ENCODE measurements at regions not wholly inside any gene's neighbourhood (a gene's known extent, or its start where the extent isn't known, plus 50 kb on each side); places are given as distances from the start of the nearest gene placed in this dataset.

GRCh38 chr11:15580775-15581095, 466.0 kb downstream of the INSC start:
- no peak for DNase-seq (ENCODE audit: low spot score)

DNA sequence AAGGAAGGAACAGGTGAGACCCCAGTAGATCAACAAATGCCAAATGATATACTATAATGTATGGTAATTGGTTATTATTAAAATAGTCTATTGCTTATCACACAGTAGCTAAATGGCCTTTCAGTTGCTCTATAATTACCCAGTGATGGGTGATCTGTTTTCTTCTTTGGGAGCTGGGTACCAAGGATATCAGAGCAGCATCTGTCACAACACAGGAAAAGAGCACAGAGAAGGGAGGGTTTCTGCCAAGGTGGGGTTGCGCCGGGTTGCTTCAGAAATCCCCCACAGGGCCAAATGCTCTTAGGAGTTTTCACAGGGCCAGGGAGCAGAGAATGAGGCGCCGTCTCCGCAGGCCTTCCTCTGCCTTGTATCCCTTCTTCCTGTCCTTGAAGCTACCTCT, 469.4 kb downstream of the INSC start:
- no peak for DNase-seq (ENCODE audit: low spot score)

DNA sequence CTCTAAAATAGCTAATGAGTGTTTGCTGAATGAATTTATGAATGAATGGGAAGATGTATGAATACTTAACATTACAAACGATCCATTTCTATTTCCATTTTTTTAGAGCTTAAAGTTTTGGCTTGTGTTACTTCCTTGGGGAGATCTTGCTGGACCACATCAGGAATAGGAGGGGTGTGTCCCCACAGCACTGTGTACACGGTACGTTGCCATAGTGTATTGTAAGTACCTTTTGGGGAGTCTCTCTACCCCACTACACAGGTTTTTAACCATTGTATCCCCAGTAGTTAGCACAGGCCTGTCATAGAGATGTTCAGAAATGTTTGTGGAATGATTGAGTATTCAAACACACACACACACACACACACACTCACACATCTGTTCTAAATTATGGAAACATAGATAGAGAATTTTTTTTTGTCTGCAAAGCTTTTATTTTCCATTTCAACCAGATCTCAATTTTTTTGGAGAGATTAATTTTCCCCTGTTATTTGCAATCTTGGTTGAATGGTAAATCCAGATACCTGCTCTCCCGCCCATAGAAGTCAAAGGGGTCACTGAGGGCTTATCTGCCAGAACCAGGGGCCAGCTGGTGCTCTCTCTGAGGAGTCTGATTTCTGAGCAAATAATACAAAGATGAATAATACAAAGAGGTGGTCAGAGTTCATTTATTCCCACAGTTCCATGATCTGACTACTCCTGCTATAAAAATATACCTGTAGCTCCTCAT, 471.0 kb downstream of the INSC start:
- no peak for DNase-seq (ENCODE audit: low spot score)

GRCh38 chr11:15586741-15587473, 472.2 kb downstream of the INSC start:
- DNase-seq (ENCODE audit: low spot score), result no peak

- no peak for DNase-seq (ENCODE audit: low spot score)
These were observed 474.4 kb downstream of the INSC start for GRCh38 chr11:15589070-15589626.

- no peak for DNase-seq (ENCODE audit: low spot score)
These were observed 475.4 kb downstream of the INSC start for GRCh38 chr11:15590132-15590531.

GRCh38 chr11:15591112-15591537, 476.4 kb downstream of the INSC start:
- no peak for DNase-seq (ENCODE audit: low spot score)

DNA sequence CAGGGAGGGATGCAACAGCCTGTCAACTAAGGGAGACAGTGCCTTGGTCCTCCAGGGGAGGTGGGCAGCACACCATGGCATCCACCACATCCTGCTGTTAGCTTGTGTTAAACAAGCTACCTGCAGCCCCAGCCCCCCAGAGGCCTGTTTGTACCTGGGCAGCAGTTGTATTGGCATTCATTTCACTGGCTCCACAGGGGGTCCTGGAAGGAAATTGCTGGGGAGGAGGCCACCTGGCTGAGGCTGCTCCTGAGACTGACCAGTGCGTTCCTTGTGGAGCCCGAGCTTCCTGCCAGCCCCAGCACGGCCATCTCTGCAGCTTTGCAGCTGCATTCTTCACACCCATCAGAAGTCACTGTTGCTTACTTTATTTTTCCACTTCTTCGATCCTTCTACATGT, 479.9 kb downstream of the INSC start:
- DNase-seq (ENCODE audit: low spot score), result no peak

DNA sequence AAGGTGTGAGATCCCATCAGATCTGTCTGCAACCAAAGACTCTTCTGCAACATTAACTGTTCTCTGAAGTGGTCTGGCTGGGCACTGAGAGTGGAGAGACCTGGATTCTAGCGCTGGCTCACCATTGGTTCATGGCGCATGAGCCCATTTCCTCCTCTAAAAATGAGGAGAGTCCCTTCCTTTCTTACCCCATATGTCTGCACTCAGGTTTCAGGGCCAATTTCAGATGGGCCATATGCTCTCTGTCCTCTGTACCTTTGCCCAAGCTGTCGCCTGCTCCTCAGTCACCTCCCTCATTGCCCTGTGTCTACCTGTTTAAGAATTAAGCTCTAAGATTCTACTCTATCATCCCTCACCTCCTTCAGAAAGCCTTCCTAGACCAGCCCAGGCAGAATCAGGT, 484.7 kb downstream of the INSC start:
- no peak for DNase-seq (ENCODE audit: low spot score)

- no peak for DNase-seq (ENCODE audit: low spot score)
These were observed 487.3 kb downstream of the INSC start for GRCh38 chr11:15602047-15602446.

DNA sequence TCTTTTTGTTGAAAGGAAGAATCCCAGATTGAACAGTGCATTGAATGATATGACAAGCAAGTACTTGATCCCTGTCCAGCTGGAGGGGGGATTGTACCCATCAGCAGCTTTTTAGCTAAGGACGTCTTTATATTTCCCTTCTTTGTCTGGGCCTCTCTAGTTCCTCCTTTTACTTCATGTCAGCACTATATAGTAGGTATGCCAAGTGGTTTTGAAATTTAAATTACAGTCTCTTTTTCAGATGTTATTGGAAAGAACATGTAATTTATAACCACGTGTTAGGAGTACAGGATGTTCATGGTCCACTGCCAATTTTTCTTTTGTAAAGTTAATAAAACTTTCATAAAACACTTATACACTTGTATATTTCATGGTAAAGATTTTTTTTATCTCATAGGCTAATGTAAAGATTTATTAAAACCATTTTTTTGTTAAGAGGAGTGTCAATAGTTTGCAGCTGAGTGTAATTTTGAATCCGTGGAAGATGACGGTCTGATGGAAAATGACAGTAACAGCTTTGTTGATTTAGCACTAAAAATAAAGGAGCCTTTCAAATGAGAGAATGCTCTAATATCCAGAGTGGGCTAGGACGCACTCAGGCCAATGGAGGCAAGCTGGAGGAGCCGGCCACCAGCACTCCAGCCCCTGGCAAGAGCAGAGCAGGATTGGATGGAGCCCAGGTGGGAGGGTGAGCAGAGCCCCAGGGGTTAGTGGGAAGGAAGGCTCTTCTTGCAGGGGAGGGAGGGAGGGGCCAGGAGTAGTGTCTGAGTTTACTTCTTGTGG, 488.3 kb downstream of the INSC start:
- DNase-seq (ENCODE audit: low spot score), result no peak

DNA sequence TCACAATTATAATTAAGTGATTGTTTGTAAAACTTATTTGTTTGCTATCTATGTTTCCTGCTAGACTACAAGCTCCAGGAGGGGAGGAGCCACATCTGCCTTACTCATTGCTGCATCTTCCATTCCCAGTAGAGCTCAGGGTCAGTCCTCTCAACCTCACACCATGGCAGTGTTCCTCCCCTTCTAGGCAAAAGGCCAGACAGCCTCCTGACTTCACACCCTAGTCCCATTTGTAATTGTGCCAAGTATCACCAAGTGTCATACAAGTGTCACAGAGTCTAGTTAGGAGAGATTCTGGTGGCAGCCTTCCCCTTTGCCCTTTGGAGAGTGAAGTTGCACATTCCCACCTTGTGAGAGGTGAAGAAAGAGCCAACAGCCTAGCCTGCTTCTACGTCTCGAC, 490.4 kb downstream of the INSC start:
- DNase-seq (ENCODE audit: low spot score), result no peak

GRCh38 chr11:15607361-15608036, 492.8 kb downstream of the INSC start:
- peak; percentile 9 for DNase-seq (ENCODE audit: low spot score)

DNA sequence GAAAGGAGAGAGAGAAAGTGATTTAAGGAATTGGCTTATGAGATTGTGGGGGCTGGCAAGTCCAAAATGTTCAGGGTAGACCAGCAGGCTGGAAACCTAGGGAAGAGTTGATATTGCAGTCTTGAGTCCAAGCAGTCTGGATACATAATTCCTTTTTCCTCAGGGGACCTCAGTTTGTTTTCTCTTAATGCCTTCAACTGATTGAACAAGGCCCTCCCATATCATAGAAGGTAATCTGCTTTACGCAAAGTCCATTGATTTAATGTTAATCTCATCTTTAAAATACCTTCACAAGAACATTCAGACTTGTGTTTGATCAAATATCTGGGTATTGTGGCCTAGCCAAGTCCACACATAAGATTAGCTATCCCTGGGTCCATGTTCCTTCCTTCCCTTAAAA, 494.7 kb downstream of the INSC start:
- DNase-seq (ENCODE audit: low spot score), result no peak

DNA sequence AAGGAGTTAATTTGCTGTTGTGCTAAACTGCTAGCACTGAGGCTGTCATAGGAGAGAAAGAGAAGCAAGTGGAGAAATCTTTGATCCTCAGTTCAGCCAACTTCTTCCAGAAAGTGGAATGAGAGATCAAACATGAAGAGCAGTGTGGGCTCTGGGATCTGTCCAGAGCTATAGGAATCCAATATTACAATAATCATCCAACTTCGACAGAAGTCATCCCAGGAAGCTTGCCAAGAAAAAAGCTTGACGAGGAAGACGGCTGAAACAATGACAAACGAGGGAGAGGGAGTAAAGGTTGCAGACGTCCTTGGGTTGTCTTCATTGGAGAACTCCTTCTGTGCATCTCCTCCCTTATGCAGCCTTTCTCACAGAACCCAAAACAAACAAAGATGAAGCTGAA, 496.2 kb downstream of the INSC start:
- no peak for DNase-seq (ENCODE audit: low spot score)

DNA sequence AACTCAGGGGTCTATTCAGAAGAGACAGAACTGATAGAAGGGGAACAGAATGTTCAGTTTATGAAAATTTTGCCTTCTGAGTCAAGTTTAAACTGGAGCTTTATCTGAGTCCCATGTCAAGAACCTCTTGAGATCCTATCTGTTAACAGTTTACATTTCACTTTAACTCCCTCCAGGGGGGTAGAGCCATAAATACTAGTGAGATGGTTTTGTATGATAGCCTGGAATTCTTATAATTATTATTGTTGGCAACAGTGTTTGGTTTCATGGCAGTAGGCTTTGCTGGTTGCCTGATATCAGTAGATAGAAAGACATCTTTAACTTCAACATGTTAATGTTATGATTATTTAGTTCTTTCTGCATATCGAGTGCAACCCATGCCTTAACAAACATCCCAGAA, 498.5 kb downstream of the INSC start:
- DNase-seq (ENCODE audit: low spot score), result no peak

DNA sequence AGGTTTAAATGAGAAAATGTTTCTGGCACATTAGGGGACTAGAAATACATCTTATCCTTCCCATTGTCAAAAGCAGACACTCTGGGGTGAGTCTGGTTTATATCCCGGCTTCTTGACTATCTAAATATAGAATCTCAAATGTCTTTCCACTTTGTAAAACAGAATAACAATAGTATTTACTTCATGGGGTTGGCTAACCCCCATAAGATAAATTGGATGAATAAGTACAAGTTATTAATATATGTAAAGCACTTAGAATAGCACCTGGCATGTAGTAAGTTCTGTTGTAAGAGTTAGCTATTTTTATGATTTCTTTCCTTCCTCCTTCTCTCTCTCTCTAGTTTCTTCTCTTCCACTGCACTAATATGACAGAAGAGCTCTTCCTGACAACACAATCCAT, 499.1 kb downstream of the INSC start:
- DNase-seq (ENCODE audit: low spot score), result no peak

GRCh38 chr11:15615398-15616096, 500.8 kb downstream of the INSC start:
- DNase-seq (ENCODE audit: low spot score), result peak; percentile 25

DNA sequence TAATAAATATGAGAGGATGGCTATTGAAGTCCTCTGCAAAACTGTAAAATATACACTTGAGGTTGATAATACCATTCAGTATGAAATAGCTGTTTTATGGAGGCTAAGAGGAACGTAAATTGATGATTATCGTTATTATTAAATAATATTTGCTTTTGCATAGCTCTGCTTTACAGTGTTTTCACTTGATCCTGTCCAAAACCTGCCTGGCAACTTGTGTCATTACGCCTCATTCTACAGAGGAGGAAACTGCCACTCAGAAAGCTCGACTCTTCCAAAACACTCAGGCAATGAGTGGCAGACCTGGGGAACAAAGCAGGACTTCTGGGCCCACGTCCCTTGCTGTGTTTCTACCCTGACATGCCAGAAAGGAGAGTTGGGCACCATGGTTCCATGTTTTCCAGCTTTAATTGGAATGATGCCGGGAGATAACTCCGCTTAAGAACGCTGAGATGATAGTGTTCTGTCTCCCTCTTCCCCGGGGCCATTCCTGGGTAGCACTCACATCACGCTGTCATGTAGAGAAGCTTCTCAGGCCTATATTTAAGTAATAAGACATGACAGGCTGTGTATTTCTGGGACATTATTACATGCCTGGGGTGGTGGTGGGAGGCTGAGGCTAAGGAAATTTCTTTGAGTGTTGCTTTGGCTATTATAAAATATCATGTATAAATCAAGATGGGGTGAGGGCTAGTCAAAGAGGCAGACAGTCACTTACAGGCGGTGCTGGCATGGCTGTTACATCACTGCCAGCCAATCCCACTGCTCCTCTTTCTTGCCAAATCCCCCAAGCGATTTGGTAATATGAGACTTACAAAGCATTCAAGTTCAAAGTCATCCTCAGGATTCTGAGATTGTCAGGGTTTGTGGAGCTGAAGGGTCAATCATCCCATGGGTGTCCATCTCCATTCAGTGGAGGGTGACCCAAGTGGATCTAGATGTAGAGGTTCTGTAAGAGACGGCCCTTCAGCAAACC, 501.7 kb downstream of the INSC start:
- no peak for DNase-seq (ENCODE audit: low spot score)

GRCh38 chr11:15617126-15617525, 502.4 kb downstream of the INSC start:
- DNase-seq (ENCODE audit: low spot score), result no peak
